MM.1S (cell line): ENCODE measurements at regions not wholly inside any gene's neighbourhood (a gene's known extent, or its start where the extent isn't known, plus 50 kb on each side); places are given as distances from the start of the nearest gene placed in this dataset.

Experiments
- CTCF ChIP-seq: fragments of 300-600 bp; sonication (generic); IDR thresholded peaks from 2 replicates; pipeline ENCODE4 v1.5.1; 2016; ENCODE audit warnings: antibody characterized with exemption, low read length, mixed read lengths
- EZH2 ChIP-seq: fragments of 300-600 bp; sonication (generic); optimal IDR thresholded peaks from 2 replicates; pipeline ENCODE3; 2017; ENCODE audit warnings: low read depth, mild to moderate bottlenecking, antibody characterized with exemption, low read length, mixed read lengths
- EZH2phosphoT487 ChIP-seq: fragments of 300-600 bp; sonication (generic); IDR thresholded peaks from 2 replicates; pipeline ENCODE4 v1.6.1; 2018; ENCODE audit warnings: antibody characterized with exemption, low read length

- TF ChIP-seq CTCF, result no peak
- TF ChIP-seq EZH2phosphoT487, result no peak
- no peak for TF ChIP-seq EZH2
Measured at GRCh38 chr5:85173469-85173868, 788.8 kb upstream of the EDIL3 start.
